ENCODE measurements at regions not wholly inside any gene's neighbourhood (a gene's known extent, or its start where the extent isn't known, plus 50 kb on each side); places are given as distances from the start of the nearest gene placed in this dataset.
"Not testable (repeated sequence)": the region's sequence is repeated elsewhere in the genome, so short reads cannot be mapped to it uniquely, and the experiment has no call there.

DNA sequence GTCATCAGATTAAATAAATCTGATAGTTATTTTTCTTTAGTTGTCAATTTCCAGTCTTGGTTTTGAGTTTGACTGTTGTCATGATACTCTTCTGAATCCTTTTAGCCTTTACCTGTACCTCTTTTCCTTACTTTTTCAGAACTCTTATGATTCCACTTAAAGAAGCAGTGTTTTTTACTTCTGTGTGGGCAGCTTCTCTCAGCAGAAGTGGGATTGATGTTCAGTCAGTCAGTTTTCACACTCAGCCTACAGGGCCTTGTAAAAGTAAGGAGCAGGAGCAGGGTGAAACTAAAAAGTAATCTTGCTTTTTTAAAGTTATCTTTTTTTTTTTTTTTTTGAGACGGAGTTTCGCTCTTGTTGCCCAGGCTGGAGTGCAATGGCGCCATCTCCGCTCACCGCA, 75.1 kb downstream of the HAUS1 start:
- no peaks in the 10 kb centered on the region for H3K9me3 ChIP-seq
- intact Hi-C loops (cut with DNase I) = no loop called here
- no peaks in the 10 kb centered on the region for H3K36me3 ChIP-seq
- DNase-seq (ENCODE audit: extremely low spot score in 2 of 2) = no peak
- H3K27ac ChIP-seq = no peak overlapping the region
- H3K4me3 ChIP-seq = no peak overlapping the region
- H3K27me3 ChIP-seq = no peaks in the 10 kb centered on the region
- H3K4me1 ChIP-seq = peaks cover 67% of the 10 kb centered on the region
- TF ChIP-seq POLR2AphosphoS5 (IDR thresholded peaks at IDR 0.05; ENCODE audit: insufficient read depth in 1 of 2, low read depth in 1 of 2) = no peak
- TF ChIP-seq, protein P1, sequence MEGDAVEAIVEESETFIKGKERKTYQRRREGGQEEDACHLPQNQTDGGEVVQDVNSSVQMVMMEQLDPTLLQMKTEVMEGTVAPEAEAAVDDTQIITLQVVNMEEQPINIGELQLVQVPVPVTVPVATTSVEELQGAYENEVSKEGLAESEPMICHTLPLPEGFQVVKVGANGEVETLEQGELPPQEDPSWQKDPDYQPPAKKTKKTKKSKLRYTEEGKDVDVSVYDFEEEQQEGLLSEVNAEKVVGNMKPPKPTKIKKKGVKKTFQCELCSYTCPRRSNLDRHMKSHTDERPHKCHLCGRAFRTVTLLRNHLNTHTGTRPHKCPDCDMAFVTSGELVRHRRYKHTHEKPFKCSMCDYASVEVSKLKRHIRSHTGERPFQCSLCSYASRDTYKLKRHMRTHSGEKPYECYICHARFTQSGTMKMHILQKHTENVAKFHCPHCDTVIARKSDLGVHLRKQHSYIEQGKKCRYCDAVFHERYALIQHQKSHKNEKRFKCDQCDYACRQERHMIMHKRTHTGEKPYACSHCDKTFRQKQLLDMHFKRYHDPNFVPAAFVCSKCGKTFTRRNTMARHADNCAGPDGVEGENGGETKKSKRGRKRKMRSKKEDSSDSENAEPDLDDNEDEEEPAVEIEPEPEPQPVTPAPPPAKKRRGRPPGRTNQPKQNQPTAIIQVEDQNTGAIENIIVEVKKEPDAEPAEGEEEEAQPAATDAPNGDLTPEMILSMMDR (IDR thresholded peaks at IDR 0.05) = no peak
- no peak for TF ChIP-seq POLR2A (IDR thresholded peaks at IDR 0.05)

GRCh38 chr18:46182633-46183358, 78.6 kb downstream of the HAUS1 start:
- Histone ChIP-seq H3K27ac (no peak overlapping the region), H3K36me3 (no peaks in the 10 kb centered on the region), H3K4me3 (no peak overlapping the region), H3K9me3 (no peaks in the 10 kb centered on the region), H3K27me3 (no peaks in the 10 kb centered on the region), H3K4me1 (peaks cover 49% of the 10 kb centered on the region)
- intact Hi-C loops (cut with DNase I) = no loop called here
- DNase-seq (ENCODE audit: extremely low spot score in 2 of 2) = no peak
- no peak for TF ChIP-seq POLR2A (IDR thresholded peaks at IDR 0.05)
- no peak for TF ChIP-seq POLR2AphosphoS5 (IDR thresholded peaks at IDR 0.05; ENCODE audit: insufficient read depth in 1 of 2, low read depth in 1 of 2)
- TF ChIP-seq, protein P1 (IDR thresholded peaks at IDR 0.05) = no peak

DNA sequence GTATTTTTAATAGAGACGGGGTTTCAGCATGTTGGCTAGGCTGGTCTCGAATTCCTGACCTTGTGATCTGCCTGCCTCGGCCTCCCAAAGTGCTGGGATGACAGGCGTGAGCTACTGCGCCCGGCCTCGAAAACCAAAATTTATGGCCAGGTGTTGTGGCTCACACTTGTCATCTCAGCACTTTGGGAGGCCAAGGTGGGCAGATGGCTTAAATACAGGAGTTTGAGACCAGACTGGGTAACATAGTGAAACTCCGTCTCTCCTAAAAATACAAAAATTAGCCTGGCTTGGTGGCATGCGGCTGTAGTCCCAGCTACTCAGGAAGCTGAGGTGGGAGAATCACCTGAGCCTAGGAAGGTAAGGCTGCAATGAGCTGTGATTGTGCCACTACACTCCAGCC, 80.1 kb downstream of the HAUS1 start:
- H3K36me3 ChIP-seq; H3K27ac ChIP-seq; DNase-seq (ENCODE audit: extremely low spot score in 2 of 2); H3K27me3 ChIP-seq; H3K4me3 ChIP-seq; intact Hi-C loops (cut with DNase I); H3K9me3 ChIP-seq: not testable (repeated sequence)
- peaks cover 36% of the 10 kb centered on the region for H3K4me1 ChIP-seq

- H3K4me3 ChIP-seq = no peak overlapping the region
- intact Hi-C loops (cut with DNase I) = no loop called here
- no peak overlapping the region for H3K27ac ChIP-seq
- no peaks in the 10 kb centered on the region for H3K36me3 ChIP-seq
- H3K9me3 ChIP-seq = no peaks in the 10 kb centered on the region
- no peaks in the 10 kb centered on the region for H3K27me3 ChIP-seq
- peaks cover 36% of the 10 kb centered on the region for H3K4me1 ChIP-seq
- no peak for DNase-seq (ENCODE audit: extremely low spot score in 2 of 2)
- TF ChIP-seq POLR2AphosphoS5 (IDR thresholded peaks at IDR 0.05; ENCODE audit: insufficient read depth in 1 of 2, low read depth in 1 of 2) (no peak), POLR2A (IDR thresholded peaks at IDR 0.05) (no peak)
- TF ChIP-seq, protein P1 (IDR thresholded peaks at IDR 0.05) = no peak
Observed at GRCh38 chr18:46184727-46185126, 80.5 kb downstream of the HAUS1 start.

GRCh38 chr18:46190667-46191066, 86.5 kb downstream of the HAUS1 start:
- no peak overlapping the region for H3K27ac ChIP-seq
- no peaks in the 10 kb centered on the region for H3K4me1 ChIP-seq
- intact Hi-C loops (cut with DNase I) = no loop called here
- TF ChIP-seq POLR2AphosphoS5 (IDR thresholded peaks at IDR 0.05; ENCODE audit: insufficient read depth in 1 of 2, low read depth in 1 of 2) = no peak
- TF ChIP-seq, protein P1 (IDR thresholded peaks at IDR 0.05) = no peak
- TF ChIP-seq POLR2A (IDR thresholded peaks at IDR 0.05) = no peak
- no peaks in the 10 kb centered on the region for H3K9me3 ChIP-seq
- no peaks in the 10 kb centered on the region for H3K36me3 ChIP-seq
- H3K27me3 ChIP-seq = no peaks in the 10 kb centered on the region
- no peak for DNase-seq (ENCODE audit: extremely low spot score in 2 of 2)
- no peak overlapping the region for H3K4me3 ChIP-seq

Data from vagina (tissue), 2 donors.